Astrocyte (in vitro differentiated cells and primary cell): ENCODE measurements at regions not wholly inside any gene's neighbourhood (a gene's known extent, or its start where the extent isn't known, plus 50 kb on each side); places are given as distances from the start of the nearest gene placed in this dataset.

Experiments
- DNase-seq: peaks from one replicate; pipeline ENCODE4 v3.0.0-alpha.2; 2010; ENCODE audit warnings: low read depth
- FAIRE-seq: peaks from 2 replicates; lab custom pipeline; 2011; peaks lifted over from hg19 to GRCh38; lab: Jason Lieb, UNC
- H2AFZ ChIP-seq: 2 replicates; pipeline ENCODE4 v1.6.0; 2012; ENCODE audit warnings: low read depth, low read length, inconsistent platforms
- H3K27ac ChIP-seq: 2 replicates; pipeline ENCODE4 v1.5.1; 2011; ENCODE audit warnings: low read depth, low read length, inconsistent platforms
- H3K27me3 ChIP-seq: 2 replicates; pipeline ENCODE4 v1.6.0; 2011; ENCODE audit warnings: low read length, inconsistent platforms; ENCODE audit not compliant: insufficient read depth
- H3K36me3 ChIP-seq: 2 replicates; pipeline ENCODE4 v1.5.1; 2011; ENCODE audit warnings: low read length, inconsistent platforms; ENCODE audit not compliant: insufficient read depth
- H3K4me1 ChIP-seq: 2 replicates; pipeline ENCODE4 v1.5.1; 2011; ENCODE audit warnings: low read length, inconsistent platforms; ENCODE audit not compliant: insufficient read depth
- H3K4me2 ChIP-seq: 2 replicates; pipeline ENCODE4 v1.6.0; 2012; ENCODE audit warnings: low read length, inconsistent platforms
- H3K4me3 ChIP-seq: 2 replicates; pipeline ENCODE4 v1.5.1; 2011; ENCODE audit warnings: low read depth, mild to moderate bottlenecking, low read length, inconsistent platforms; ENCODE audit not compliant: insufficient read depth
- H3K79me2 ChIP-seq: 2 replicates; pipeline ENCODE4 v1.6.0; 2012; ENCODE audit warnings: mild to moderate bottlenecking, low read length, inconsistent platforms; ENCODE audit not compliant: insufficient read depth
- H3K9ac ChIP-seq: 2 replicates; pipeline ENCODE4 v1.6.0; 2012; ENCODE audit warnings: mild to moderate bottlenecking, low read length, inconsistent platforms
- H3K9me3 ChIP-seq: 2 replicates; pipeline ENCODE4 v1.5.1; 2012; ENCODE audit warnings: low read depth, mild to moderate bottlenecking, low read length, inconsistent platforms; ENCODE audit not compliant: insufficient read depth
- H4K20me1 ChIP-seq: 2 replicates; pipeline ENCODE4 v1.6.0; 2012; ENCODE audit warnings: low read length, inconsistent platforms; ENCODE audit not compliant: insufficient read depth
- H3K27ac Mint-ChIP-seq: one replicate; pipeline ENCODE4 v1.8.0; 2021; ENCODE audit warnings: mild to moderate bottlenecking, mixed read lengths; ENCODE audit not compliant: unreplicated experiment
- H3K27me3 Mint-ChIP-seq: one replicate; pipeline ENCODE4 v1.8.0; 2021; ENCODE audit warnings: low read depth, mixed read lengths; ENCODE audit not compliant: unreplicated experiment
- H3K36me3 Mint-ChIP-seq: one replicate; pipeline ENCODE4 v1.8.0; 2021; ENCODE audit warnings: low read depth, mixed read lengths; ENCODE audit not compliant: unreplicated experiment
- H3K4me1 Mint-ChIP-seq: one replicate; pipeline ENCODE4 v1.8.0; 2021; ENCODE audit warnings: low read depth, mixed read lengths; ENCODE audit not compliant: unreplicated experiment
- H3K4me3 Mint-ChIP-seq: one replicate; pipeline ENCODE4 v1.8.0; 2021; ENCODE audit warnings: mild to moderate bottlenecking, moderate library complexity, mixed read lengths; ENCODE audit not compliant: unreplicated experiment
- H3K9me3 Mint-ChIP-seq: one replicate; pipeline ENCODE4 v1.8.0; 2021; ENCODE audit warnings: mild to moderate bottlenecking, mixed read lengths; ENCODE audit not compliant: unreplicated experiment
- EZH2 ChIP-seq: IDR thresholded peaks from 2 replicates; pipeline ENCODE4 v1.6.1; 2012; ENCODE audit warnings: mild to moderate bottlenecking, low read length, inconsistent platforms; ENCODE audit not compliant: insufficient read depth
- TF ChIP-seq, protein P1 (sequence below): IDR thresholded peaks from 2 replicates; pipeline ENCODE4 v1.5.1; 2011; ENCODE audit warnings: low read depth, mild to moderate bottlenecking, inconsistent platforms, low read length, moderate library complexity; ENCODE audit not compliant: insufficient read depth

DNA sequence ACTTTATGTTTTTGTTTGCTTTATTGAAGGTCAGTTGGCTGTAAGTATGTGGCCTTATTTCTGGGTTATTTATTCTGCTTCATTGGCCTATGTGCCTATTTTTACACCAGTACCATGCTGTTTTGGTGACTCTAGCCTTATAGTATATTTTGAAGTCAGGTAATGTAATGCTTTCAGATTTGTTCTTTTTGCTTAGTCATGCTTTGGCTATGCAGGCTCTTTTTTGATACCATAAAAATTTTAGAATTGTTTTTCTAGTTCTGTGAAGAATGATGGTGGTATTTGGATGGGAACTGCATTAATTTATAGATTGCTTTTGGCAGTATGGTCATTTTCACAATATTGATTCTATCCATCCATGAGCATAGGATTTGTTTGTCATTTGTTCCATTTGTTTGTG lies 63.5 kb upstream of the TTC14 start:
- TF ChIP-seq, protein P1, sequence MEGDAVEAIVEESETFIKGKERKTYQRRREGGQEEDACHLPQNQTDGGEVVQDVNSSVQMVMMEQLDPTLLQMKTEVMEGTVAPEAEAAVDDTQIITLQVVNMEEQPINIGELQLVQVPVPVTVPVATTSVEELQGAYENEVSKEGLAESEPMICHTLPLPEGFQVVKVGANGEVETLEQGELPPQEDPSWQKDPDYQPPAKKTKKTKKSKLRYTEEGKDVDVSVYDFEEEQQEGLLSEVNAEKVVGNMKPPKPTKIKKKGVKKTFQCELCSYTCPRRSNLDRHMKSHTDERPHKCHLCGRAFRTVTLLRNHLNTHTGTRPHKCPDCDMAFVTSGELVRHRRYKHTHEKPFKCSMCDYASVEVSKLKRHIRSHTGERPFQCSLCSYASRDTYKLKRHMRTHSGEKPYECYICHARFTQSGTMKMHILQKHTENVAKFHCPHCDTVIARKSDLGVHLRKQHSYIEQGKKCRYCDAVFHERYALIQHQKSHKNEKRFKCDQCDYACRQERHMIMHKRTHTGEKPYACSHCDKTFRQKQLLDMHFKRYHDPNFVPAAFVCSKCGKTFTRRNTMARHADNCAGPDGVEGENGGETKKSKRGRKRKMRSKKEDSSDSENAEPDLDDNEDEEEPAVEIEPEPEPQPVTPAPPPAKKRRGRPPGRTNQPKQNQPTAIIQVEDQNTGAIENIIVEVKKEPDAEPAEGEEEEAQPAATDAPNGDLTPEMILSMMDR: no peak
- no peak for TF ChIP-seq EZH2
- H3K36me3 Mint-ChIP-seq: no peaks in the 10 kb centered on the region
- DNase-seq (no peak), FAIRE-seq (no peak)
- no peaks in the 10 kb centered on the region for H3K79me2 ChIP-seq
- no peaks in the 10 kb centered on the region for H3K27me3 Mint-ChIP-seq
- H3K4me1 ChIP-seq: no peaks in the 10 kb centered on the region
- no peak overlapping the region for H3K9ac ChIP-seq
- H3K27me3 ChIP-seq: no peaks in the 10 kb centered on the region
- H3K4me1 Mint-ChIP-seq: no peaks in the 10 kb centered on the region
- H3K4me3 Mint-ChIP-seq: no peak overlapping the region
- H3K27ac Mint-ChIP-seq: no peak overlapping the region
- no peaks in the 10 kb centered on the region for H3K9me3 ChIP-seq
- H3K4me2 ChIP-seq: no peak overlapping the region
- H3K27ac ChIP-seq: no peak overlapping the region
- H3K4me3 ChIP-seq: no peak overlapping the region
- H3K36me3 ChIP-seq: no peaks in the 10 kb centered on the region
- no peaks in the 10 kb centered on the region for H4K20me1 ChIP-seq
- no peaks in the 10 kb centered on the region for H3K9me3 Mint-ChIP-seq
- H2AFZ ChIP-seq: no peak overlapping the region

DNA sequence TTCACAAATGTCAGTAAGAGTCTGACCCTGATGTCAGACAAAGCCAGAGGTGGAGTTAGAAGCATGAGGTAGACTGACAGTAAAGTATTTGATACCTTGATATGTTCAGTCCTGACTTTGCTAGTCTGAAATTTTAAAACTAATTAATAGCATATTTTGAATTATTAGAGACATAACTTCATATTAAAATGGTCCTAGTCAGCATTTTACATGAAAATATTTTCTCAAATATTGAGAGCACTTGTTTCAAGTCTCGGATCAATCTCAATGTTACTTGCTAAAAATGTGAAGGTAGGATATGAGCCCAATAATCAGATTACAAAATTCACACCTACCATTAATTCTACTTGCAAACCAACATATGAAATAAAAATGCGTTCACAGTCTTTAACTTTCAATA lies 58.1 kb upstream of the TTC14 start:
- Mint-ChIP-seq H3K36me3 (no peaks in the 10 kb centered on the region), H3K4me1 (no peaks in the 10 kb centered on the region), H3K9me3 (no peaks in the 10 kb centered on the region), H3K4me3 (no peak overlapping the region), H3K27ac (no peak overlapping the region), H3K27me3 (no peaks in the 10 kb centered on the region)
- FAIRE-seq: no peak
- Histone ChIP-seq H3K4me3 (no peak overlapping the region), H3K27me3 (no peaks in the 10 kb centered on the region), H2AFZ (no peak overlapping the region), H3K79me2 (no peaks in the 10 kb centered on the region), H3K9me3 (no peaks in the 10 kb centered on the region), H4K20me1 (no peaks in the 10 kb centered on the region), H3K27ac (no peak overlapping the region), H3K36me3 (no peaks in the 10 kb centered on the region), H3K9ac (no peak overlapping the region), H3K4me2 (no peak overlapping the region), H3K4me1 (no peaks in the 10 kb centered on the region)
- TF ChIP-seq, protein P1: no peak
- TF ChIP-seq EZH2: no peak
- no peak for DNase-seq

DNA sequence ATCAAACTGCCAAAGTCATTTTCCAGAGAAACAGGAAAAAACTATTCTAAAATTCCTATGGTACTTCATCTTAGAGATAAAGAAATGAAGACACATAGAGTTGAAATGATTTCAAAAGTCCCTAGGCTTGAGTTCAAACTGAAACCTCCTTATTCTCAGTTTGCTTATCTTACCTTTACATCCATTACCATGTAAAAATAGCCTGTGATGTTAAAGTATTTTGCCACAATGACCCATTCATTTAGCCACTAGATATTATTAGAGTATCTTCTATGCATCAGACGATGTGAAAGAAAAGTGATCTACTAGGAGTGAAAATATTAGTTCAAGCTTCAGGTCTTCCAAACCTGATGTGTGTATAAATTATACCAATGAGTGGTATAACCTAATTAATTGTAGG lies 55.1 kb upstream of the TTC14 start:
- H3K79me2 ChIP-seq: no peaks in the 10 kb centered on the region
- no peaks in the 10 kb centered on the region for H3K9me3 ChIP-seq
- Mint-ChIP-seq H3K4me1 (no peaks in the 10 kb centered on the region), H3K9me3 (no peaks in the 10 kb centered on the region), H3K27ac (no peak overlapping the region), H3K4me3 (no peak overlapping the region), H3K36me3 (no peaks in the 10 kb centered on the region), H3K27me3 (no peaks in the 10 kb centered on the region)
- H3K4me1 ChIP-seq: no peaks in the 10 kb centered on the region
- no peaks in the 10 kb centered on the region for H3K36me3 ChIP-seq
- no peaks in the 10 kb centered on the region for H4K20me1 ChIP-seq
- H2AFZ ChIP-seq: no peak overlapping the region
- FAIRE-seq (no peak), DNase-seq (no peak)
- no peak for TF ChIP-seq EZH2
- TF ChIP-seq, protein P1: no peak
- no peak overlapping the region for H3K4me3 ChIP-seq
- H3K27ac ChIP-seq: no peak overlapping the region
- no peak overlapping the region for H3K9ac ChIP-seq
- H3K4me2 ChIP-seq: no peak overlapping the region
- H3K27me3 ChIP-seq: no peaks in the 10 kb centered on the region
